HG02852 (cell line): ENCODE measurements at regions not wholly inside any gene's neighbourhood (a gene's known extent, or its start where the extent isn't known, plus 50 kb on each side); places are given as distances from the start of the nearest gene placed in this dataset.

ENCODE experiments used
- ATAC-seq: cut with Tn5 transposase; IDR thresholded peaks from one replicate; pipeline ENCODE4 v1.9.1; 2021; ENCODE audit warnings: mild to moderate bottlenecking, moderate library complexity; ENCODE audit not compliant: unreplicated experiment

DNA sequence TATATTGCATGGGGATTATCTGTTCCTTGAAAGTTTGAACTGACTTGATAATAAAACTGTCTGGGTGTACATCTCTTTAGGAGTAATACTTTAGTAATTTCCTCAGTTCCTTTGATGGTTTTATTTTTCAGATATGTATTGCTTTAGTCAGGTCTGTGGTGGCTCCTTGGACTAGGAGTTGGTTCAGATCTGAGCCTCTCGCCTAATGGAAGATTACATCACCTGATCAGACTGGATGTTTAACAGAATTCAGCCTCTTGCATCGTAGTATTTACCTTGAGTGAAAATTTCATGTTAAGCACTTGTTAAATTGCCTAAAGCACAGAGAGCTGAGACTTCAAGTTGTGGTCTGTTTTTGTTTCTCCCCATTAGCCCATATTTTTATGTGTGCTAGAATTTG is 267.3 kb downstream of the MAP2K4 start:
- ATAC-seq, result no peak

DNA sequence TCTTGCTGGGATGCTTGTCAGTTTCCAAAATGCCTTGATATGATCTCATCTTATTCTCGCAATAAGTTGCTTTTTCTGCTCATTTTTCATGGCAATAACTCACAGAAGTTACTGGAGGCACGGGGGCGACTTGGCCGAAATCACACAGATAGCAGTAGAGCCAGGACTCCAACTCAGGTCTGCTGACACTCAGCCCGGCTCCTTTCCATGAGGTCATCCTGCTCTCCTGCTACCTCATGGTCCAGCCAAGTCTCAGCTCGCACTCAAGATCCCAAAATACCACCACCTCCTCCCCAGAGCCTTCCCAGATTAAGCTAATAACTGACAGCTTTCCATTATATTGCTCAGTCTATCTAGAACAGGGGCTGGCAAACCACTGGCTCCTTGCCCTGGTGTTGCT is 269.5 kb downstream of the MAP2K4 start:
- ATAC-seq, result no peak

DNA sequence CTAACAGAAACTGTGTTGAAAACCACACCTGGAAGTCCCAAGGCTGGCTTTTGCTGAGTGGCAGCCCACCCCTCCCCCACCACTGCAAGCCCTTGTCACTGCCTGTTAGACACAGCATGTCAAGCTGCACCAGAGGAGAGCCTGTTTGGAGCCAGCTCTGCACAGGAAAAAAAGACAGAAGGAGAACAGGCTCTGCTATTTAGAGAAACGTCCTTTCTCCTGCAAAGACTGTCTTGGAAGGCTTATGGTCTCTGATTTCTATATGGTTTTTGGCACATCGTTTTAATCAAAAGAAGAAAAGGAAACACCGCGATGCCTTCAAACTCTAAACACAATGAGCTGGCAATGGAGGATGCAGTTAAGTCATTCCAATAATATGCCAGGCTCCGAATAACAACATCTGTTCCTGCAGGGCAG is 275.5 kb downstream of the MAP2K4 start:
- ATAC-seq, result no peak

DNA sequence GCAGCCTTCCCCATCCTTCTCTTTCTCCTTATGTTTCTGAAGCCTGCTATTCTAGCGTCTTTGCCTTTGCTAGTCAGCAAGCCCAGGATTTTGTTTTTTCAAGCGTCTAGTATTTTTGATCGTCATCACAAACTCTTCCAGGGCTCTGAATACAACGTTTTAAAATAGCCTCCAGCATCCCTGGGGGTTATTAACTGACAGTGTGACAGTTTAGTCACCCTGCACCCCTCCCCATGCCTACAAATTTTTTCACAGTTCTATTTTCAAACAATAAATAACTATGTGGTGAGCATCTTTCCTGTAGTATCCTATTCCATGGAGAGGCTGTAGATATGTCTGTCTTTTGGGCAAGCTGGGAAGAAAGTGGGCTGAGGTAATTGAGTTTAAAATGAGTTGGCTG is 280.9 kb downstream of the MAP2K4 start:
- no peak for ATAC-seq

DNA sequence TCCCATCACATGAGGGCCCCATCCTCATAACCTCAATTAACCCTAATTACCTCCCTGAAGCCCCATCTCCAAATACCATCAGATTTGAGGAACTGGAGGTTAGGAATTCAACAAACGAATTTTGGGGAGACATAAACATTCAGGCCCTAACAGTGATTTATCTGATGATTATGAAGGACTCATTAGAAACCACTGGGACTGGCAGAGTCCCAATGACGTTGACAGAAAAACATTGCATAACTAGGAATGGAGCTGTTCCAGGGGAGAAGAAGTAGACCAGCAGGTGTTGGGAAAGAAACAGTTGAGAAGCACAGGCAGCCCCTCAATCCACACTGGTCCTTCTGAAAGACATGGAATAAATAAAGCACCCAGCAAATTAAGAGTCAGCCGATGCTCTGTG is 282.0 kb downstream of the MAP2K4 start:
- no peak for ATAC-seq

DNA sequence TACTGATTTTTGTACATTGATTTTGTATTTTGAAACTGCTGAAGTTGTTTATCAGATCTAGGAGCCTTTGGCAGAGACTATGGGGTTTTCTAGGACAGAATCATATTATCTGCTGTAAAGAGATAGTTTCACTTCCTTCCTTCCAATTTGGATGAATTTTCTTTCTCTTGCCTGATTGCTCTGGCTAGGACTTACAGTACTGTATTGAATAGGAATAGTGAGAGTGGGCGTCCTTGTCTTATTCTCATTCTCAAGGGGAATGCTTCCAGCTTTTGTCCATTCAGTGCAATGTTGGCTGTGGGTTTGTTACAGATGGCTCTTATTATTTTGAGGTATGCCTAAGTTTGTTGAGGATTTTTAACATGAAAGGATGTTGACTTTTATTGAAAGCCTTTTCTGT is 290.1 kb downstream of the MAP2K4 start:
- ATAC-seq, result no peak

DNA sequence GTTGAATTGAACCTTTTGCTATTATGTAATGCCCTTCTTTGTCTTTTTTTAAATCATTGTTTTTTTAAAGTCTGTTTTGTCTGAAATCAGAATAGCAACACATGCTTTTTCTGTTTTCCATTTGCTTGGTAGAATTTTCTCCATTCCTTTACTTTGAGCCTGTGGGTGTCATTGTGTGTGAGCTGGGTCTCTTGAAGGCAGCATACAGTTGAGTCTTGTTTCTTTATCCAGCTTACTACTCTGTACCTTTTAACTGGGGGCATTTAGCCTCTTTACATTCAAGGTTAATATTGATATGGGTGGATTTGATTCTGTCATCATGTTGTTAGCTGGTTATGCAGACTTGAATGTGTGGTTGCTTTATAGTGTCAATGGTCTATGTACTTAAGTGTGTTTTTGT is 292.0 kb downstream of the MAP2K4 start:
- ATAC-seq, result no peak

DNA sequence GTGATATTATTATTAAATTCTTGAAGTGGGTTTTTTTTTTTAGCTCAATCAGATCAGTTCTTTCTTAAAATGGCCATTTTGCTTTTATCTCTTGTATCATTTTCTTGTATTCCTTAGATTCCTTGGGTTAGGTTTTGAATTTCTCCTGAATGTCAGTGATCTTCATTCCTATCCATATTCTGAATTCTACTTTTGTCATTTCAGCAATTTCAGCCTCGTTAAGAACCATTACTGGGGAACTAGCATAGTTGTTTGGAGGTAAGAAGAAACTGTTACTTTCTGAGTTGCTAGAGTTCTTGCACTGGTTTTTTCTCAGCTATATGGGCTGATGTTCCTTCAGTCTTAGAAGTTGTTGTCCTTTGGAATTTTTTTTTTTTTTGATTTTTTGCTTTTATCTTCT is 293.1 kb downstream of the MAP2K4 start:
- no peak for ATAC-seq

DNA sequence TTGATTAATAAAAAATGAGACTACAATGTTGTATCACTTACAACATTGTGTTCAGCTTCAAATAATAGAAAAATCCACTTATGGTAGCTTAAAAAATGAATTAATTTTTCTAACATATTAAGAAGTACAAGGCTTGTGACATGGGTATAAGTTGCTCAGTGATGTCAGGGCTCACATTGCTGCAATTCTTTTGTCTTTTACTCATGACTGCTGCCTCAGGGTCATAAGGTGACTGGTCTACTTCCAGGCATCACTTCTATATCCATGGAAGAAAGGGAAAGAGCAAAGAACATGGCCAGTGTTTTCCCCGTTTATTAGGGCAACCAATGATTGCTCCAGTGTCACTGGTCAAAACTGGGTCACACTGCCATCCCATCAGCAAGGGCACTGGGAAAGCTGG is 295.3 kb downstream of the MAP2K4 start:
- ATAC-seq, result no peak

DNA sequence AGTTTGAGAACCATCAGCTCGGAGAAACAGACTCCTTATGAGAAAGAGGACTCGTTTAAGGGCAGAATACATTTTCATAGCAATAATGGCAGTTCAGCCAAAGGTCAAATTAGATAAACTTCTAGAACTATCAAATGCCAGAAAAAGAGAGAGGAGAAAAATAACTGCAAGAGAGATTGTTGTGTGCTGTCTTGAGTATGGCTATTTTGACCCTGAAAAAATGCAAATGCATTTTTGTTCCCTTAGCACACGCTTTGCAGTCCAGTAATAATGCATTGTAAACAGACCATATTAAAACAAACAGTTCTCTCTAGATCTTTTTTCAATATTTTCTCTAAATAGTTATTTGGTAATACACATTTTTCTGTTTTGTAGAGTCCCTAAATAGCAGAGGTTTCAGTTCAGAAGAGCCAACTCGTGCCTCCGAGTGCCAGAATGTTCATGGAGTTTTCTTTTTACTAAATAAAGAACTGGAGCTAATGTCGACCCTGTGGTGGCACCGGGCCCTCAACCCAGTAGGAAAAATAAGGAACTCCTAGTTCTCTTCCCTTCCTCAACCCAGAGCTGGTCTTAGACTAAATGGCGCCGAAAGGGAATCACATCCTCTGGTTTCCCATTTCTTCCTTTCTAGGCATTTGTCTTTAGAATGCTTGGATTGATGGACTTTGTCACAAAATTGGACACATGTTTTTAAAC is 298.0 kb downstream of the MAP2K4 start:
- ATAC-seq, result no peak

DNA sequence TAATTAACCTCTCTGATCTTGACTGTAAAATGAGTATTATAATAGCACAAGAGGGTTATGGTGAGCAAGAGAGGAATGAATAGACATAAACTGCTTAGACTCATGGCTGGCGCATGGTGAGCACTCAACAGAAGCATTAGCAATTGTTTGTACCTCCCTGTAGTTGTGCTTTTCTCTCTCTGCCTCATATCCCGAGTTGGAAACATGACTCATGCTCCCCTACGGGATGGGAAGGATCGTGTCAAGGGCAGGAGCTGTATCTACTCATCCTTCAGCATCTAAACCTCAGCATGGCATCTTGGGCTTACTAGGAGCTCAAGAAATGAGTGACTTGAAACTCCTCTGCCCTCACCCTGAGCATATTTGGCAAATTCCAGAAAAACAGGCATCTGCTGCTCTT is 299.6 kb downstream of the MAP2K4 start:
- ATAC-seq, result no peak

DNA sequence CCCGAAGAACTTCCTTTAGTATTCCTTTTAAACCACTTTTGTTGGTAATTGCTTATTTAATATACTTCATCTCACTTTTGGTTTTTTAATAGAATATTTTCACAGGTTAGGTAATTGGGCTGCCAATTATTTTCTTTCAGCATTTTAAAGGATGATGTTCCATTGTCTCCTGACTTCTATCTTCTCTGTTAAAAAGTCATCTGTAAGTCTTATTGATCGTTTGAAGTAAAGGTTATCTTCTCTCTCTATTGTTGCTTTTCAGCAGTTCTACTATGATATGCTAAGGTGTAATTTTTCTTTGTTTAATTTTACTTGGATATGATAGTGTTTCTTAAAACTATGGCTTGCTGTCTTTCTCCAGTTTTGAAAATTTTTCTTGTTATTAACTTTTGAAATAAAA is 307.5 kb downstream of the MAP2K4 start:
- no peak for ATAC-seq

DNA sequence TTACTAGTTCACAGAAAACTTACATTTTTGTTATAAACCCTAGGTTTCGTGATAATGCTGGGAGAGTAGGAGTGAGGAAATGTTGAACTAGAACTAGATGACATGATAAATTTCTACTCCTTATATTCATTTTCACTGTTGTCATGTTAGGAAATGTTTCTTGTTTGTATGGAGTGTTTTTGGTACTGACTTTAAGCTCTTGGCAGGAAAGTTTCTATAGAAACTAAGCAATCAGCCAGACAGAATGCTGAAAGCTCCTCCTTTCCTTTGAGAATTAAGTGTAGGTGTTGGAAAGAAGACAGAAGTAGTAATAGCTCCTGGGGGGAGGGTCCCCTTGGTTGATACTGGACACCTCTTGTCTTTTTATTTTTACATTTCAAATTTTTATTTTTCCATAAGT is 309.8 kb downstream of the MAP2K4 start:
- ATAC-seq, result no peak

DNA sequence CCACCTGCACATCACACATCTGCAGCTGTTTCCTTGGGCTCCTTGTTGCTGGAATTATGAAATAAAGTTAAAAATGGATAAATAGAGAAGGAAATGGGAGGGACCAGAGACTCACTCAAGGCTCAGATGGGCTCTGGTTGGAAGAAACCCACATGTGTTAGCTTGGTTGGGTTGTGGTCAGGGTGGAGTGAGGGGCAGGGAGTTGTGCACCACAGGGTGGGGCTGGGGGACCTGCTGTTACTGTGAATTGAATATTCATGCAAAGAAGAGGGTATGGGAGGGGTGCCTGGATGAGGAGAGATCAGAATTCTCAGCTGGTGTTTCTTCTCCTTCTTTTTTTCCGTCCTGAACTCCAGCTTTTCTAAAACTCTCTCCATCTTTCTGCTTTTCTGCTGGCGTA is 320.7 kb downstream of the MAP2K4 start:
- ATAC-seq, result no peak

DNA sequence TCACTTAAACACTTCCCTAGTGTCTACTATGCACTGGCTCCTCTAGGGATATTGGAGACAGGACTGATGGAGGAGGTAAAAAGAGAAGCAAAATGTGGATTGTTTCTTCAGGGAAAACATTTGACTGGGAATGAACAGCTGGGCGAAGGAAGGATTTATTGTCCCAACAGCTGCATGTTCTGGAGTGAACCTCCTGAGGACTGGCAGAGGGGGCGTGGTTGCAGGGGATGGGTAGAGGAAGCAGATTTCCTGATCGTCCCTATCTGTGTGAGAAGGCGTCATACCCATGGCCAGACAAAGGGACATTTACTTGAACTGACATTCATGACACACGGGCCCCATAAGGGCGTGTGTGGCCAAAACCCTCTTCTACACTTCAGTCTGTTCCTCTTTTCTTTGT is 321.5 kb downstream of the MAP2K4 start:
- no peak for ATAC-seq

DNA sequence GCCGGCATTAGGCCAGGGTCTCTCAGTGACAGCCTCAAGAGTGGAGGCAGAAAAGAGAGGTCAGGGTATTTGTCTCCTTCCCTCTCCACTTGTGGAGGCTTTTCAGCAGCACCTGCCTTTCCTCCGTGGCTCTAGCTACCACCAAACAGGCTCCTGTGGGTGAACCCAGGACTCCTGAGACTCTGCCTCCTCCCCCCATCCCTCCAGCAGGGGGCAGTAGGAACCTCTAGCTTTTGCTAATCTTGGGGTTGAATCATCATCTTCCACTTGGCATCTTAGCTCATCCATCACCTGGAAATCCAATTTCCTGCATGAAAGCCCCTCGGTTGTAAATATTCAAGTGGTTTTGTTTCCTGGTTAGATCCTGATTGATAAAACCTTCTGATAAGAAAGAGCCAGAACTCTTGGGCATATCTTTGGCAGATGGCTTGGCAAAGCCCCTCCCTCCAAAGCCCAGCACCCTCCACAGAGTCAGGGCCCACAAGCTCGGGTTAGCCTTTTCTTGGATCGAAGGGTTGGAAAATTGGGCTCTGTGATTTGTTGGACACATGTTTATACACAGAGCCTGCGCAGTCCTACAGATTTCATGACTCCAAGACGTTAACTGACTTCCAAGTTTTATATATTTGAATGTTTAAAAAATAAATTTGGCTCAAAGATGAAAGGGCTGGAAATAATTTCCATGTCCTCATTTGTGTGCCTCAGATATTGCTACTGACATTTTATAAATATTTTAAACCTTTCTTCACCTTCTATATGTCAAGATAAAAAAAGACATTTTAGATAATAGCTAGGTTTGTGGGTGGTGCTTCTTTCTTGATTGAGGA is 322.1 kb downstream of the MAP2K4 start:
- no peak for ATAC-seq

DNA sequence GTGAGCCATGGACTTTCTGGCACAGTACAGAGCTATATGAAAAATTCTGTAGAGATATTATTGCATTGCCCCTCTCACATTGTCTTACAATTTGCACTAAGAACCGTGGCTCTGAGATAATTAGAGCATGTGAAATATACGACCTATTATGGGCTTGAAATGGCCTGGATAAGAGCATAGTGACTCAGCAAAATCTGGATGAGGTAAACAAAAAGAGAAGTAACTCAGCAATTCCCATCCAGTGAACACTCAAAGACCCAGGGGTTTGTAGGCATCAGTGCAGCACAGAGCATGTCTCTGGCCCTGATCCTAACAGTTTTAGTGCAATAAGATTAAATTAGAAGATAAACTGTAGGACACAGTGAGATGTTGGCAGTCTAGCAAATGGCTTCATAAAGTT is 317.2 kb upstream of the MYOCD start:
- ATAC-seq, result no peak

DNA sequence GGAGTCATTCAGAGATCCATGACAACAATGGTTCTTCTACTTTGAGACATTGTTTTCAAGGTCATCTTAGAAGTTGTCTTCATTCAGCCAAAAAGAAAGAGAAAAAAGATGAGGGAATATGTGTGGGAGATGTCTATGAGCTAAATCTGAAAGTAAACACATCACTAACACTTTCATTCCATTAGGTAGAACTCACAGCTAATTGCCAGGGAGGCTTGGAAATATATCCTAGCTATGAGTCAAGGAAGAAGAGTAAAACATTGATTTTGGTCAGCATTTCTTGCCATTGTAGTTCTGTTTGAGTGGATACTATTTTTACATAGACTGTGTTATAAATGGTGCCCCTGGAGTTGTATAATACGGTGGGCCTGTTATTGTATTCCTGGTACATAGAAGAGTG is 316.4 kb upstream of the MYOCD start:
- ATAC-seq, result no peak

DNA sequence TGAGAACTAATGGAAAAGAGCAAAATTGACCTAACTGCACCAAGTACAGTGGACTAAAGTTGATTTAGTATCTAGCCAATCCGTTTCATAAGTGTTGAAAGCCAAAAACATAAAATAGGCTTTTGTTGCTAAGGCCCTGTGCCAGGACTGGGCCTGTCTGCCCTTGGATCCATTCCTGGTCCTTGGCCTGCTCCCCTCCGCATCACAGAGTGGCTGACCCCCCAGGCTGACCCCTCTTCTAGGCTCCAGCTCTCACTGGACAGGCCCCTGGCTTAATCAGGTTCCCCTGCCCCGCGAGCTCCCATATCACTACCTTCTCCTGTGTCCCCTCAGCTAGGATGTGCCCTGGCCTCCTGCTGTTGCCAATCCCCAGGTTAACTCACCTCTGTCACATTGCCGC is 313.6 kb upstream of the MYOCD start:
- no peak for ATAC-seq

DNA sequence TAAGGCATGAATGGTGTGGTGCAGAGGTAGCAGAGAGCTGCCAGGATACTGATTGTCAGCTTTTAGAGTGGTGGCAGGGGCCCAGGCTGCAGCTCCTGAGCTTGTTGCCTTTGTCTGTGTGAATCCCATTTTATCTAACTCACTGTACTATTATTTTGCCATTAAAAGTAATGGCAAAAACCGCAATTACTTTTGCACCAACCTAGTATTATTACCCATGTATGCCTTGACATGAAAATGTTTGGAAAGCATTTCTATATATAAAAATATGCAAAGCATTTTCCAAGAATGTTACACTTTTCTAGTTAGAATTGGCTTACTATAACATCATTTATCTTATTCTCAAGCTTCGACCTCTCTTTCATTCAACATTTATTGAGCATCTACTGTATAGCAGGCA is 308.1 kb upstream of the MYOCD start:
- ATAC-seq, result no peak

DNA sequence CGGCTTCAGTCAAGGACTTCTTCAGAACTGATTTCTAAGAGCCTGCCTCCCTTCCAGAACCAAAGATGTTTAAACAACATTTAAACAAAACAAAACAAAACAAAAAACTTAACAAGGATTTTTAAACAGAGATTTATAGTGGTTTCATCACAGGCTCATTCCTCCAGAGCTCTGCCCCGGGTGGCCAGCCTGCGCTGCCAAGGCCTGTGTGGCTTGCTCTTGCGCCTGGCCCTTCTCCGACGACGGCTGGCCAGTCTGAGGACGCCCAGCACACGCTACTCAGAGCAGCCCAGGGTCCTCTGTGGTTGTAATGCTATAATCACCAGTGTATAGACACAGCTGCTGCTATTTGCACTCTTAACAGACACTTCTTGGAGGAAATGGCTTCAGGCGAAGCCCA is 307.2 kb upstream of the MYOCD start:
- ATAC-seq, result no peak

DNA sequence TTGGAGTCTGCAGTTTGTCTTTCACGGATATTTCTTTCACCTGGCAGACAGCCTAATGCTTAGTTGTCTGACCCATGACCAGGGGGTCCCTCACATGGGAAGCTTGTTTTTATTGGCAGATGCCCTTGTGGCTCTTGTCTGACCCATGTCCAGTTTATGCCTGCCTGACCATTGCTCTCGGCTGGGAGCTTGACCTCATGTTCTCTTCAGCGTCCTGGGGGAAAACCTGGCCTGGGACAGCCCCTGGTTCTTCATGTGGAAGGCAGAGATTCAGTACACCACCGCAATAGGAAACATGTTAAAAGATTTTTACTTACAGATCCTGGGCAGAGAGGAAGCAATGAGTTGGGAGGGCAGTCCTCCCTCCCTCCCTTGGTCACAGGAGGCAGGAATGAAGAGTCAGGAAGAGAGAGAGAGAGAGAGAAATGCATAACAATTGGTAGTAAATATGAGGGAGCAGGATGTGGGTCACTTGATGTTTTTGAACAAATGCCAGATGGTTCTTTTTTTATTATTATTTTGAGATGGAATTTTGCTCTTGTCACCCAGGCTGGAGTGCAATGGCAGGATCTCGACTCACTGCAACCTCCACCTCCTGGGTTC is 302.7 kb upstream of the MYOCD start:
- ATAC-seq, result no peak
